ENCODE measurements at regions not wholly inside any gene's neighbourhood (a gene's known extent, or its start where the extent isn't known, plus 50 kb on each side); places are given as distances from the start of the nearest gene placed in this dataset.

GRCh38 chr4:4697584-4697983, 155.7 kb upstream of the STX18 start:
- TF ChIP-seq CTCF (IDR thresholded peaks at IDR 0.05) (no peak), POLR2AphosphoS5 (IDR thresholded peaks at IDR 0.05; ENCODE audit: insufficient read depth in 1 of 2, low read depth in 1 of 2) (no peak), POLR2A (IDR thresholded peaks at IDR 0.05) (no peak)

All from vagina (tissue), 2 donors.